ENCODE measurements at regions not wholly inside any gene's neighbourhood (a gene's known extent, or its start where the extent isn't known, plus 50 kb on each side); places are given as distances from the start of the nearest gene placed in this dataset.

GRCh38 chr10:128990986-128991385, 476.1 kb upstream of the MGMT start:
- TF ChIP-seq CTCF (IDR thresholded peaks at IDR 0.05; ENCODE audit: low read depth, low read length, missing input control) = no peak
- no peak for TF ChIP-seq REST (IDR thresholded peaks at IDR 0.05)
- no peak for TF ChIP-seq RAD21 (IDR thresholded peaks at IDR 0.05)
- no peak for TF ChIP-seq ZBTB33 (IDR thresholded peaks at IDR 0.05)
- TF ChIP-seq MAX (IDR thresholded peaks at IDR 0.05) = no peak
- no peak for TF ChIP-seq GABPA (IDR thresholded peaks at IDR 0.05 in 1 of 2, conservative IDR thresholded peaks at IDR 0.05 in 1 of 2)
- no peak for TF ChIP-seq EGR1 (IDR thresholded peaks at IDR 0.05; ENCODE audit: low read depth in 2 of 2)
- TF ChIP-seq TAF1 (conservative IDR thresholded peaks at IDR 0.05) = no peak
- TF ChIP-seq YY1 (IDR thresholded peaks at IDR 0.05) = no peak
- TF ChIP-seq JUND (IDR thresholded peaks at IDR 0.05) = no peak
- no peak for TF ChIP-seq FOXA1 (IDR thresholded peaks at IDR 0.05)
- no peak for TF ChIP-seq SP1 (IDR thresholded peaks at IDR 0.05)
- TF ChIP-seq ATF3 (IDR thresholded peaks at IDR 0.05) = no peak
- TF ChIP-seq NR2F2 (IDR thresholded peaks at IDR 0.05) = no peak

Measured in liver (tissue), 3 donors.